Gastrocnemius medialis (tissue), 4 donors: ENCODE measurements at regions not wholly inside any gene's neighbourhood (a gene's known extent, or its start where the extent isn't known, plus 50 kb on each side); places are given as distances from the start of the nearest gene placed in this dataset.

Source experiments
- CTCF ChIP-seq, 5 experiments: fragments of 450-650 bp in 3 of 5; fragments of 200-600 bp in 2 of 5; sonication (generic) in 2 of 5; IDR thresholded peaks in 4 of 5; conservative IDR thresholded peaks in 1 of 5; 1 replicate in 4 of 5; 2 replicates in 1 of 5; pipeline ENCODE4 v1.5.1; 2016 to 2019; ENCODE audit warnings: antibody characterized with exemption in 5 of 5, mild to moderate bottlenecking in 3 of 5, moderate library complexity in 3 of 5
- POLR2A ChIP-seq, 2 donors: fragments of 450-650 bp; IDR thresholded peaks; one replicate each; pipeline ENCODE4 v1.6.1; 2017; ENCODE audit warnings: antibody characterized with exemption in 2 of 2, mild to moderate bottlenecking in 2 of 2, moderate library complexity in 2 of 2

GRCh38 chr6:12578097-12578496 is 138.5 kb upstream of the PHACTR1 start:
- no peak for TF ChIP-seq CTCF (IDR thresholded peaks at IDR 0.05 in 4 of 5, conservative IDR thresholded peaks at IDR 0.05 in 1 of 5)
- TF ChIP-seq POLR2A (IDR thresholded peaks at IDR 0.05), result no peak
